HuH-7.5 (cell line): ENCODE measurements at regions not wholly inside any gene's neighbourhood (a gene's known extent, or its start where the extent isn't known, plus 50 kb on each side); places are given as distances from the start of the nearest gene placed in this dataset.
"Not testable (repeated sequence)": the region's sequence is repeated elsewhere in the genome, so short reads cannot be mapped to it uniquely, and the experiment has no call there.

ENCODE experiments used
- DNase-seq: peaks from one replicate; pipeline ENCODE4 v3.0.0; 2011; ENCODE audit warnings: low spot score

GRCh38 chr2:52695731-52696130, 1071.9 kb upstream of the CHAC2 start:
- DNase-seq = no peak

- DNase-seq = no peak
Measured at GRCh38 chr2:52686935-52687334, 1080.7 kb upstream of the CHAC2 start.

DNA sequence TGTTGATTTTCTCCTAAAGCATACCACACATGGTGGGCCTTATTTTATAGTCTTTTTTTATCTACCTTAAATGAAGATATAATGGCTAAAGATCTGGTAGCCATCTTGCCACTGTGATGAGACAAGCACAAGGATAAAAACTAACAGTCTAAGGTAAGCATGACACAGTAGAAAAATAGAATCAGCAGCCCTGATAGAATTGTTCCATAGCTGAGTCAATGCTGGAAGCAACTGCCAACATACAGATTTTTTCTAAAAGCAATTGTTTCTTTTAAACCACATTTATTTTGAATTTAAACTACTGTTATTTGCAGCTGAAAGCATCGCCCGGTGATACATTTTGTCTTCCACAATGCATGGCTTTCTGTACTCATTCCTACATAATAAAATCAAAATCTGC, 1091.5 kb upstream of the CHAC2 start:
- no peak for DNase-seq

DNA sequence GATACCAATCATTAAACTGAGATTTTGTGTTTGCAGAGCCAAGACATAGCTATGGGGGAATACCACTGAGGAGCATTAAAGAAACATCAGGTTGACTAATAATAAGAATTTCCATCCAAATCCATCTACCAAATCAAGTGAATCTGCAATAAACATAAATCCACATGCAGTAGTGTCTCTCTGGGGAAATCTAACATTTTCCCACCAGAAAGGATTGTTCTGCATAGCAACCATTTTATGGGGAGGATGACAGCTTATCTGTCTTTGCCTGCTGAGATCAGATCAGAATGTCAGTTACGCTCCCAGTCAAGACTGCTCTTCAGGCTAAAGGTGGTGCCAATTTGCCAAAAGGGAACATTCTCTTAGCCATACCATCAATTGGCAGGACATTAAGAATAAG, 1098.9 kb upstream of the CHAC2 start:
- DNase-seq = no peak

- DNase-seq = no peak
Measured at GRCh38 chr2:52659546-52659945, 1108.1 kb upstream of the CHAC2 start.

- no peak for DNase-seq
Measured at GRCh38 chr2:52658598-52658997, 1109.0 kb upstream of the CHAC2 start.

- no peak for DNase-seq
Measured at GRCh38 chr2:52639692-52640091, 1127.9 kb upstream of the CHAC2 start.

GRCh38 chr2:52632543-52632942, 1135.1 kb upstream of the CHAC2 start:
- no peak for DNase-seq

DNA sequence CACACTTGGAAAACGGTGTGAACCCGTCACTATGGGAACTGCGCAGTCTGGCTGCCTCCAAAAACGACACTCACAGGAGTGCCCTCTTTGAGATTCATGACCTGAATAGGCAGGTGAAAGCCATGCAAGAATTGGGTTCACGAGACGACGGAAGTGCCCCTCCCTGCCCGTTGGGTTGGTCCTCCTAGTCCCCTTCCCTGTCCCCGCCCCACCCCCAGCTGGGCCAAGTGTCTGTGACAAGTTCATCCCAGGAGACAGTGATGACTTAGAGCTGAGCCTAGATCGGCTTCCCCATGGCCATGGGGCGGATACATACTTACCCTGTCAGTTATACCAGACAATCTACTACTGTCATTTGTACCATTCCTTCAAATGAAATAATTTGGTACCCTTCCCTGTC, 1137.7 kb upstream of the CHAC2 start:
- DNase-seq = no peak

DNA sequence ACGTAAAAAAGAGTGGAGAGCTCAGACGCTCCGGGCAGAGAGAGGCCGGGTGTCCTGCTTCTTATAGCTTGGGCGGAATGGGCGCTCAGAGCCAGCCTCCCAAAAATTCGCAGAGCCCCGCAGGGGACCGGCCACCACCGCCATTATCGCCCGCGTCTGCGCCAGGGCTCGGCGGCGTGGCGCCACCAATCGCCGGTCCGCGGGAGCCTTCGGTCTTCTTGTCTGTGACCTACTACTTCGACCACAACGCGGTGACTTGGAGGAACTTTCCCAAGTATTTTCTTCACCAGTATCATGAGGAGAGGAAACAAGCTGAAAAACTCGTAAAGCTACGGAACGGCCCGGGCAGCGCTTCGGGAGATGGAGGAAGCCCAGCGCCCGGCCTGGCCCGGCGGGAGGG, 1138.1 kb upstream of the CHAC2 start:
- no peak for DNase-seq

DNA sequence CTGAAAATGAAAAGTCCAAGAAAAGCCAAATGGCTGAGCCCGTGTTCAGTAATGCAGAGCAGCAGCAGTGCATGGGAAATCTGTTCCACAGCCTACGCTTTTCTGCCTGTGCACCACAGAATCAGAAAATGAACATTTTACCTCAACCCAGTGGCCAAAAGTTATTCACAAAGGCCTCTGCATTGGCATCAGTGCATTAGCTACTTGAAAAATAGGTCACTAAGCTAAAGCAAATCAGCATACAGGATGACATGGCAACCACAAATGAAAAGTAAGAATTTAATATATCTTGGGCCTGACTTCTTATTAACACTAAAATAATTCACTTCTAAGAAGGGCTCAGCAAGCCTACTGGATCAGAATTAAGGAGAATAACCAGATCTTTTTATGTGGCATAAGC, 1145.3 kb upstream of the CHAC2 start:
- DNase-seq = no peak

- DNase-seq = no peak
Measured at GRCh38 chr2:52613064-52613463, 1154.5 kb upstream of the CHAC2 start.

GRCh38 chr2:52611759-52612158, 1155.8 kb upstream of the CHAC2 start:
- no peak for DNase-seq

GRCh38 chr2:52608030-52608429, 1159.6 kb upstream of the CHAC2 start:
- DNase-seq = no peak

GRCh38 chr2:52597346-52597745, 1170.3 kb upstream of the CHAC2 start:
- no peak for DNase-seq

GRCh38 chr2:52594026-52594425, 1173.6 kb upstream of the CHAC2 start:
- no peak for DNase-seq

DNA sequence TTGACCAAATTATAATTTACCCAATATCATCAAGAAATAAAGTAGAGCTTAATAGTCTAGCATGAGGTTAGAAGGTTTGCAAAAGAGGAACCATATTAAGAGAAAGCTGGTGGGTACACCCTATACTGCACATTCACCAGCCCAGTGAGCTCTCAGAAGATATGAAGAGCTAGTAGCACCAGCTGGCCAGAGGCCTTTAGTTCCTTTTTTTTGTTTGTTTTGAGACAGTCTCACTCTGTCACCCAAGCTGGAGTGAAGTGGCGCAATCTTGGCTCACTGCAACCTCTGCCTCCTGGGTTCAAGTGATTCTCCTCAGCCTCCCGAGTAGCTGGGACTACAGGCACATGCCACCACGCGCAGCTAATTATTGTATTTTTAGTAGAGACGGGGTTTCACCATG, 1183.5 kb upstream of the CHAC2 start:
- DNase-seq = not testable (repeated sequence)

DNA sequence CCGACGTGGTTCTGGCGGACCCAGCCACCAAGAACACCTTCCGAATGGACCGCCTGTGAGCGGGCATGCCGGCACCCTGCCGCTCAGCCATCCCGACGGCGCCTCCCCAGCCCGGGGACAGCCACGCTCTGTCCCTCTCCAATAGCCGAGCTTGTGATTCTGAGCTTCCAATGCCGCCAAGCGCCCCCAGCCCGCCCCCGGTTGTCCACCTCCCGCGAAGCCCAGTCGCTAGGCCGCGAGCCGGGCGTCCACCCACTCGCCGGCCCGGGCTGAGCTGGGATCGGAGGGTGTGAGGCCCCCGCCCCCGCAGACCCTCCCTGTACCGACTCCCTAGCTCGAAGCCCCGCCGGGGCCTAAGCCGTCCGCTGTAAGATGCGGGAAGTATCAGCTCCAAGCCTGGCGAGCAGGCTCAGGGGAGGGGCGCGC, 1195.1 kb upstream of the CHAC2 start:
- no peak for DNase-seq

DNA sequence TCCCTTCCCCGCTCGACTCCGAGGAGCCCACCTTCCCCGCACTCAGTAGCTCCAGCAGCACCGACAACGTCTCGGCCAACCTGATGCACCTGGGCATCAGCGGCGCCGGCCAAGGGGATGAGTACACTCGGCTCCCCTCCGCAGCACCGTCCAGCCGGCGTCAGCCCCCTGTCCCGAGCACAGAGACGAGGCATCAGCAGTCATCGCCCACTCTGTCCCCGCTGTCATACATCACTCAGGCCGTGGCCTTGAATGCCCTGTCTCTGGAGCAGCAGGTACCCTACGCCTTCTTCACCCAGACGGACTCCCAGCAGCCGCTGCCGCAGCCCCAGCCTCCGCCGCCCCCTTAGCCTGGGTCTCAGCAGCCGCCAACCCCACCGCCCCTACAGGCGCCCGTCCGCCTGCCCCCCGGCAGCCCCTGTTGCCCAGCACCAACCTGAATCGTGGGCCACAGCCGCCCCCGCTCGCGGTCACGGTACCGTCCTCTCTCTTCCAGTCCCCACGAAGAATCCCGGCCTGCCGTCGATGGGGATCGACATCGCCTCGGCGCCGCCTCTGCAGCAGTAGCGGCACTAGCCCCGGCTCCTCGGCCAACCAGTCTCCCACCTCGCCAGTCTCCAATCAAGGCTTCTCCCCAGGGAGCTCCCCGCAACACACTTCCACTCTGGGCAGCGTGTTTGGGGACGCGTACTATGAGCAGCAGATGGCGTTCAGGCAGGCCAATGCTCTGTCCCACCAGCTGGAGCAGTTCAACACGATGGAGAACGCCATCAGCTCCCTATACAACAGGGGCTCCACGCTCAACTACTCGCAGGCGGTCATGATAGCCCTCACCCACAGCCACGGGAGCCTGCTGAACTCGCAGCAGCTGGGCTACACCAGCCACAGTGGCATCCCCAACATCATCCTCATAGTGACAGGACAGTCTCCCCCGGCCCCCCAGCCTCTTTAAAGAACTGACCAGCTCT, 1195.9 kb upstream of the CHAC2 start:
- no peak for DNase-seq

DNA sequence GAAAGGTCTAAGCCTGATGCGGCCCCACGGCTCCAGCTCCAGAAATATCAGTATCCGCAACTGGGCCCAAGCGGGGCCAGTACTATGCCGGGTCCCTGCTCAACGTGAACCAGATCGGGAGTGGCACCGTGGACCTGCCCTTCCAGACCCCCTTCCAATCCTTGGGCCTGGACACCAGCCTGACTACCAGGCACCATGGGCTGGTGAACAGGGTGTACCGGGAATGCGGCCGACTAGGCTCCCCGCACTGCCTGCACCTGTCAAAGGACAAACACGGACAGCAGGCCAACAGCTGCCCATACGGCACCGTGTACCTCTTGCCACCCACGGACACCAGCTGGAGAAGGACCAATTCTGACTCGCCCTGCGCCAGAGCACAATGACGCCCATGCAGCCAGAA, 1196.9 kb upstream of the CHAC2 start:
- no peak for DNase-seq

DNA sequence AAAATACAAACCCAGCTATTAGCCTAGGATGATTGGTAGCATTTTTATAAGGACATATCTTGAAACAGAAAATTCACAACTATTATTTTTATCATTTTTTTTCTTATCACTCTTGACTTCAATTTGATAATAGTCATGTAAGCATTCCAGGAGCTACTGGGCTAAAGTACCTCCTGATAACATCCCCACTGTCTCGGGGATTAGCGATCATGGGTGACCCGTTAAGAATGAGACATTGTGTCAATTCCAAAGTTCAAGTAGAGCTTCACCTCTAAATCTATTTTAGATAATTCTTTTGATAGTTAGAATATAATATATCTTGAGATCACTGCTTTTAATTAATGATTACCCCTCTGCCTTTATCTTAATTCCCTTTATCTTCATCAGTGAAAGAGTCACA, 1204.5 kb upstream of the CHAC2 start:
- DNase-seq = no peak

DNA sequence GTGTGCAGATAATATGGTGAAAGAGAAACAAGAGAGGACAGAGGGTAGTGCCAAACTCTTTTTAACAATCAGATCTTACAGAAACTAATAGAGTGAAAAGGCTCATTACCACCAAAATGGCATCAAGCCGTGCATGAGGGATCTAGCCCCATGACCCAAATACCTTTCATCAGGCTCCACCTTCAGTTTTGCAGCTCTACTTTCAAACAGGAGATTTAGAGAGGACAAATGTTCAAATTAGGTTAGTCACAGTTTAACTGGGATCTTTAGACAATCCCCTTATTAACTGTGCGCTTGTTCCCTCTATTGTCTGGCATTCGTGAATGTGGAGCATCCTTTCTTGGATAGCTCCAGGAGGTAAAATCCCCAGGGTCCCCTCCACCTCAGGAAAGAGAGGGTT, 1209.3 kb upstream of the CHAC2 start:
- DNase-seq = no peak

- no peak for DNase-seq
Measured at GRCh38 chr2:52542297-52542696, 1225.3 kb upstream of the CHAC2 start.
